Femur (tissue), 1 donor: ENCODE measurements at regions not wholly inside any gene's neighbourhood (a gene's known extent, or its start where the extent isn't known, plus 50 kb on each side); places are given as distances from the start of the nearest gene placed in this dataset.

Source experiments
- DNase-seq: peaks from one replicate; pipeline ENCODE4 v3.0.0-alpha.2; 2017

DNA sequence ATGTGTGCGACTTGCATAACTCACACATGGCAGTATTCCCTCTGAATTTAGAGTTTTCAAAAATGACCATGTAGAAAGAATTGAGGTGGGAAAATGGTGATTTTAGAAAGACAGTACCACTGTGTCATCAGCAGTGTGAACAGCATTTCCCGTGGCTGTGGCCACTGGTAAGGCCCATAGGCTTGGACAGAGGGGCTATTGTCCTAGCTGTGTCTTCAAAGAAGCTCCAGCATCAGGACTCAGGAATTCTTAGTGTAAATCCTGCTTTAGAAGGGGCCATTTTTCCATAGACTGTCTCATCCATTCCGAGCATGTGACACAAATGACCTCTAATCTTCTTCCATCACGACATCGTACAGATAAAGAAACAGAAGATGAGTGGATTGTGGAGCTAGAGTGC lies 119.3 kb upstream of the BACE2 start:
- DNase-seq, result no peak

DNA sequence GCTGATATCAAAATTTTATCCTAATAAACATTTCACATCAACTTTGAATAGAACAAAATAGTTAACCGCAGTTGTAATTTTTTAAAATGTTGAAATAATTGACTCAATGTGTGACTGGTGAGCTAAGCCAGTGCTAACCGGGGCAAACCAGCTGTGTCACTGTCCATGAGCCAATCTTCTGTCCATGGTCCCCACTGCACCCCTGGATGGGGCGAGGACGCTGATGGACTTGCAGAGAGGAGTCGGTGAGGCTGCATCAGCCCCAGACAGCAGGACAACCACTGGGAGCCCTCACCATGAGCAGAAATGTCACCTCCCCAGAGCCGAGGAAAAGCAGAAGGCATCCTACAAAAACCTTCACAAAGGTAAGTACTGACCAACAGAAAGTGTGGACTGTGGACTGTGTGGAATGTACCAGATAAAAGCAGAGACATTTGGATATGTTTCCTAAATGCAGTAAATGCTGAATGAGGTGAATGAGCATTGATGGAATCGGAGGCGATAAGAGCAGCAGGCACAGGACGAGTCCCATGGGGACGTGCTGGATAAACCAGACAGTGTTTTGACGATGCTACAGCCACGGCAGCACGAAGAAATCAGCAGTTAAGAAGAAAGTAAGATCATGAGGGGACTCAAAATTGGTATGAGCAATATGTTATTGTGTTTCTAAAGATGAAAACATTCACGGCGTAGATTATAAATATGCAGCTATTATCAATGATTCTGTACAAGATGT lies 115.0 kb upstream of the BACE2 start:
- no peak for DNase-seq

DNA sequence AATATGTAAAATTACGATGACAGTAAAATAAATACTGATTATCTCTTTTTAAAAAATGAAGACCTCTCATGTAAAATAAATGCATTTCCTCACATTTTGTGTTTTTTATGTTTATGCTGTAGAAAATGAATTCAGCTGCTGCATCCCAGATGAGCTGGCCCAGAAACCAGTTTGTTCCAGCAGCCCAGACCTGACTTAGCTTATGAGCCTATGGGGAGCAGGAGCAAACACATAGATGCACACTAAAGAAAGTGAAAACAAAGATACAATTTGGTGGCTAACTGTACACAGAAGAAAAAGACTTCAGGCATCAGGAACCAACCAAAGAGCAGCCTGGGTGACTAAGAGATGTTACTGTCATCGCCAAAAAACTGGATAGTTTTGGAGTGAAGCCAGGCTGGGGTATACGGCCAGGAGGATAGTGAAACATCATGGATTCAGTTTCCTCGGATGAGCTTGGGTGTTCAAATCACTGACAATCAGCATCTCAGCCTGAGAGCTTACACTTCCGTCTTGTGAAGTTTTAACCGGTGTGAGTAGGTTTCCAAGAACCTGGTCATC lies 113.9 kb upstream of the BACE2 start:
- peak; percentile 48 for DNase-seq

DNA sequence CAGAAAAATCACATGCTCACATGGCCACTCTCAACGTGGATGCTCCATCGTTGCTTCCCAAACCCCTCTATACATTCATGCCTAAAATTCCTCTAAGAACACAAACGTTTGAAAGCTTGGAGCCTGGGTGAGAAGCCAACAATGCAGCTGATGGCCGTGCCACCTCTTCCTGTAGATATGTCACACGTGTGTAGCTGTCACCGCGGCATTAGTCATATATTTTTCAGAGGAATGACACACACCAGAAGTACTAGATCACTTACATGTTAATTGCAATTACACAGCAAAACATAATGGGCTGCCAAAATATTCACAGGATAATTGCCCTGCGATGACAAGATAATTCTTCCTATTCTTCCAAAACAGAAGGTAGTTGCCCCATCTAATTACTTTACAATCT lies 112.7 kb upstream of the BACE2 start:
- no peak for DNase-seq

DNA sequence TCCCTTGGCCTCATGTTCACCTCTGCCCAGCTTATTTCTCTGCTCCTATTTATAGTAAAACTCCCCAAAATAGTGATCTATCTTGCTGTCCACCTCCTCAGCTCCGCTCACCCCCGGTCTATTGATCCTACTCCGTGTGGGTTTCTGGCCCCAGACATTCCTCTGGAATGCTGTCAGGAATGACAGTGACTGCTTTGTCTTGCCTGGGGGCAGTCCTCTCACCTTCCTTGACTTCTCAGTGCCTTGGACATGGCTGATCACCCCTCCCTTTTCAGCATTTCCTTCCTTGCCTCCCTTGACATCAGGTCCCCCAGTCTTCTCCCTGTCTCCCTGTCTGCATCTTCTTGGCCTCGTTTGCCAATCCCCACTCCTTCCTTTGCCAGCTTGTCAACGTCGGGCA lies 108.1 kb upstream of the BACE2 start:
- DNase-seq, result no peak

DNA sequence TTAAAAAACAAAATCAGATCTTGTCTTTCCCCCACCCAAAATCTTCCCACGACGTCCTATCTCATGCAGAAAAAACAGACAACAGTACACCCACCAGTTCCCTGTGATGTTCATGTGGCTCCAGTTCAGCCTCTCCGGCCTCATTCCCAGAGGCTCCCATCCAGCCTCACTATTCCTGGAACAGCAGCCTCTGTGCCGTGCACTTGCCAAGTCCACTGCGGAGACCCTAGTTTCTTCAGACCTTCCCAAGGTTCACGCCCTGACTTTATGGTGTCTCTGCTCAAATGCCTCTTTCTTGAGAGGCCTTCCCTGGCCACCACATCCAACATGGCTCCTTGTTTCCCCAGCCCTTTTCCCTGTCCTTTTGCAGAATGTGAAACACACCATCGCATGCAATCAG lies 106.3 kb upstream of the BACE2 start:
- DNase-seq, result no peak

DNA sequence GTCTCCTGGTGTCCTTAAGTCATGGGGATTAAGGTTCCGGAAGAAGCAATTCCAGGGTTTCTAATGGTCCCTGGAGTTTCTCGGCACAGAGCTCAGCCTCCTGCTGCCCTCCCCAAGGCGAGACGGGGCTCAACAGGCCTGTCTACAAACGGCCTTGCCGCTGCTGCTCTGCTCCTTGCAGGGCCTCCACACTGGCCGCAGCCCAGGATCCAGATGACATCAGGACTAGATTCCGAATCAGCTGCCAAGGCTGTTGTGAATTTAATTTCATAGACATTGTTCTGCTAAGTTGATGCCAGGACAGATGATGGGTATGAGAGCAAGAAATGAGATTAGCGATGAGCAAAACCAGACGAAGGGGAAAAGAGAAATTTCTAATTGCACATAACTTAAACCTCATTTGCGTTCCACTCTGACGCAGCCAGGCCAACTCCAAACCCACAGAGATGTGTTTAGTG lies 103.6 kb upstream of the BACE2 start:
- peak; percentile 86 for DNase-seq

DNA sequence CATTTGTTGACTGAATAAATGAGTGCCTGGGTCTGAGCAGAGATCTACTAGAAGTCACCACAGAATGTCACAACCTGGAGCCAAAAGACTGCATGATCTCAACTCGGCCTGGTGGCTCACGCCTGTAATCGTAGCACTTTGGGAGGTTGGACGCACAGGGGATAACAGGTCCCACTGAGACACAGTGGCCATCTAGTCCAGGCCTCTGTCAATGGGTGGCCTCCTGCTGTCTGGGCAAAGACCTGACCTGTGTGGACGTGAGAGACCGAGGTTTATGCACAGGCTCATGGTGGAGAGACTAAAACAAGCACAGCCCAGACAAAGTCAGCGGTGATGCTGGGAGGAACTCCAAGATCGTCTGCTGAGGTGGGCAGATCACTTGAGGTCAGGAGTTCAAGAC lies 103.0 kb upstream of the BACE2 start:
- DNase-seq, result no peak

DNA sequence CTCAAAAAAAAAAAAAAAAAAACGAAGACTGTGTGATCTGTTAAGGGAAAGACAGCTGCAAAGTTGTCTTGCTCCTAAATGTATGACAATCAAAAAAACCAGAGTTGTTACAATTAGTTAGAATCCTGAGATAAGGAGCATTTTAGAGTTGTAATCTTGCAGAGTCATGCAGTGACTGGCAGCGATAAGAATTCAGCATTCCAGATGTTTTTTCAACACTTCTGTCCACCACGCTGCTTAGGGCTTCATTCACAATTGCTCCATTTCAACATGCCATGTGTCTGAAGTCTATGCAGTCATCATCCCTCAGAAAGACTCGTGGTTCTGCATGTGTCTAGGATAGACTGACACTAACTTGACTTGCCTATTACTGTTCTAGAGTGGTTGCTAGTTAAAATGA lies 102.4 kb upstream of the BACE2 start:
- DNase-seq, result no peak

DNA sequence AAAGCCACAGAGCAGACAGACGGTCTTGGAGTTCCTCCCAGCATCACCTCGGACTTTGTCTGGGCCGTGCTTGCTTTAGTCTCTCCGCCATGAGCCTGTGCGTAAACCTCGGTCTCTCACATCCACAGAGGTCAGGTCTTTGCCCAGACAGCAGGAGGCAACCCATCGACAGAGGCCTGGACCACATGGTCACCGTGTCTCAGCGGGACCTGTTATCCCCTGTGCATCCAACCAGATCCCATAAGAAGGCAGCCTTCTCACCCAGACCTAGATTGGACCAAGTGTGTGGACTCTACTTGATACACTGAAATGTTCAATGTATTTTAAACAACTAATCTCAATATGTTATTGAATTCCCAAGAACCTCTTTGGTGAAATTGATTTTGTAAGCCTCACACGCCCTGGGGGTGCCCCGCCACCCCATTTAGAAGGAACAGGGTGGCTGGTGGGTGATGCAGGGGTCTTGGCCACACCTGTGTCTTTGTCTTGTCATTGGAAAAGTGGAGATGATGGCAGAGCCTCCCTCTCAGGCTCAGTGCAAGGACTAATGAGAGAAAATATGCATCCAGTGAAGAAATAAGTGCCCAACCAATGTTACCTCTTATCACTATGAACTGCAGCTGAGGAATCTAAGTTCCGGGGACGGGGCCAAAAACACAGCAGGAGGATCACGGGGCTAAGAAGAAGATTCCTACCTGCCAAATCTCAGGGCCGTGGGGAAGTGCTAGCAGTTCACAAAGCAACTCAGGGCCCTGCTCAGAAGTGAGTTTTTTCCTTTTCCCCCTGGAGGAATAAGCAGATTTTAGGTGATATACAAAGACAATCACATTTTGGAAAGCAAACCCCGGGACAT lies 101.6 kb upstream of the BACE2 start:
- DNase-seq, result no peak

DNA sequence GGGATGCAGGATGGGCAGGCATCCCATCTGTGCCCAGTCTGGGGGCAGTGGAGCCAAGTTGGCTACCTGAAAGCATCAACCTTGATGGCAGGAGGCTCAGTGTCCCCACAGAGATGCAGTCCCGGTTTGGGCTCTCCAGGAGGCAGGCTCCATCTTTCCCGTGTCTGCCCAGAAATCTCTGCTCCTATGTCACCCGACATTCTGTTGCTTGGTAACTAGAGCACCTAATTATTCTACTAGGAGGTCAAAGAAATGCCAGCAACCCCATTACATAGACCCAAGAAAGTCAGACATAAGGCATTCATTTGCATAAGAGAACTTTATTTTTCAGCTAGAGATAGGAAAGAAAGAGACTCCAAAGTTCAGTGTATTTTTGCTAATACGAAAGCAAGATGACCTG lies 100.3 kb upstream of the BACE2 start:
- no peak for DNase-seq

DNA sequence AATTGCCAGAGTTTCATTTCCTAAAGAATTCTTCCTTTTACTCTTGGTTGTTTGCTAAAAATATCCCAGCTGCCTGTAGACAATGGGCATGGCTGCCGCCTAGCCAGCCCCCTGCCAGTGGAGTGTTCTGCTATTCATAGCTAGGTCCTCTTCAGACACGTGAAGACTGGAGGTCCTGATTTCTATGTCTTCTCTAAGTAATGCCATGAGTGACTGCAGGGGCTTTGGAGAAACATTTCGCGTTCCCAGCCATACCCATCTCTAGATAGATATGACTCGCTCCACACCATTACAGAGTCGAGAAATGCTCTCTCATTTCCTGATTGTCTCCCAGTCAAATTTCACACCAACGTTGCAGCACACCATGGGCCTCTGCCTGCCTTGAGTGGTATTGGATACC lies 99.5 kb upstream of the BACE2 start:
- no peak for DNase-seq

DNA sequence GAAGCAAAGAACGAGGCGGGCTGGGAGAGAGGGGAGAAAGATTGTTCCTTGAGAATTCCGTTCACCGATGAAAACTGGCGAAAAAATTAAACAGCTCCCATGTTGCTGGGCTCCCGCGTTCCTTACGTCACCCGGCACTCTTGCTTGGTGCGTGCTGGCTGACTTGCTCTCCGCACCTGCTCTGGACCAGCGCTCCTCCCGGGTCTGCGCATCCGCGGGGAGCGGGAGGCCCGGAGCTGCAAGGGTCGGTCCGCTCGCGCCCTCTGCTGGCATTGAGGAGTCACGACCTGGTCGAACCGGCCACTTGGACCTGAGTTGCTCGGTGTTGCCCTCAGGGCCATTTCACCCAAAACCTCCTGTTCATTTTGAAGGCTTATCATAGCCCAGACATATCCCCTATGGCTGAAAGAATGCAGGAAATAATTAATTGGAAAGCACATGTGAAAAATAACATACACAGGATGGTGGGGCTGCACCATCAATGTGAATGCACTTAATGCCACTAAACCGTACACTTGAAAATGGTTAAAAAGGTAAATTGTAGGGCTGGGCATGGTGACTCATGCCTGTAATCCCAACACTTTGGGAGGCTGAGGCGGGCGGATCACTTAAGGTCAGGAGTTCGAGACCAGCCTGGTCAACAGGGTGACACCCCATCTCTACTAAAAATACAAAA lies 98.9 kb upstream of the BACE2 start:
- DNase-seq, result peak; percentile 92

DNA sequence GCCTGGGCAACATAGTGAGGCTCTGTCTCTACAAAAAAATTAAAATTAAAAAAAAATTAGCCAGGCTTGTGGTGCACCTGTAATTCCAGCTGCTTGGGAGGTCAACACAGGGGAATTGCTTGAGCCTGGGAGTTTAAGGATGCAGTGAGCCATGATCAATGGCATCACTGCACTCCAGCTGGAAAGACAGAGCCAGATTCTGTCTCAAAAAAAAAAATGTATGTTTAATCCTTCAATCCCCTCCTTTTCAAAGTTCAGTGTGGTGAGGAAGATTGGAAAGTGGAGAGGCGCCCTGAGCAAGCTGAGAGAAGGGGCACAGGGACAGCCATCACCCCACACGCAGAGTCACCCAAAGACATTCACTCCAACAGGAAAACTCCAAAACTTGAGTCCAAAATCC lies 97.7 kb upstream of the BACE2 start:
- no peak for DNase-seq

DNA sequence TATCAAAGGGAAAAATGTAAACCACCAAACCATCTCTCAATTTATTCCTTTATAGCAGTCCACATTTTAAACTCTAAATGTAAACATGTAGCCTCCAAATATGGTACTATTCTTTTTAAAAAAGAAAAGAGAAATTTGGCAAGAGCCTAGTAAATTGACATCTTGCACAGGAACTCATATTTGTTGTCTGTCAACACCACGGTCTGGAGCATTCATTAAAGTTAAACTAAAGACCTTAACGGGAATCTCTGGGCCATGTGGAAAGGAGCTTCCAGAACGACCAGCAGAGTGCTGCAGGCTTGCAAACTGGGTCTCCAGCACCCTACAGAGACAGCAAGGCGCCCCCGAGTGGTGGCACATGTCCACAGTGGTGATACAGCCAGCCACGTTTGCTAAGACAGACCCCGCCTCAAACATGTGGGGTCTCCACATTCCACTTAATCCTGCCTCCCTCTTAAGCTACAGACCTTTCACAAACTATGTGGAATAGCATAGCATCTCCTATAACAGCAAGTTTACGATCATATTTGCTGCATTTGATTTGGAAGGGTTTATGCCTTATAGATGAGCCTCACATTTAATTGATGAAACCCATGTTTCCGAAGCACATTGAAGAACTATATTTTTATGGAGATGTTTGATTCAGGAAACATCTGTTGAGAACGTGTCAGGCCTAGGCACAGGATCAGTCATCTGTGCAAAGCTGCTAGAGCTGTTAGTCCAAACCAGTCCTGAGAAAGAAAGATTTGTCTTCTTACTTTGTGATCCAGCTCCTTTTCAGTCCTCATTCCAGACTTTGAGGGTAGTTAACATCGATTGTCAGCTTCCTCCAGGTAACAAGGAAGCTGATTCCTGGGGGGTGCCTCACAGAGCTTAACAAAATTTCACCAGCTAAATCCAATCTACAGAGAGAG lies 96.4 kb upstream of the BACE2 start:
- DNase-seq, result no peak

DNA sequence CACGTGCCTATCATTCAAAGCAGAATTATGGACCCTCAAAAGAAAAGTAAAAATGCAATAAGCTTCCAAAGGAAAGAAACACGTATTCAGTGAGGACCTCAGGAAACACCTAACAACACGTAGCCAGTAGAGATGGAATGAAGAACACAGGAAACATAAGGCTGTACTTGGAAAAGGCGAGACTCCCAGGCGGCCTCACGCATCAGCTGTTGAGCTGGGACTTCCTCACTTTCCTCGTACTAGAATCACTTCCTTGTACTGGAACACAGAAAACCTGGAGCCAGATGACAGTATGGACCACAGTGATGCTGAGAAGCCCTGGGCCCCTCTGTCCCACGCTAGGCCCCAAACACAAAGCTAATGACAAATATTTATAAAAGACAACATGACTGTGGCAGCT lies 94.4 kb upstream of the BACE2 start:
- no peak for DNase-seq

DNA sequence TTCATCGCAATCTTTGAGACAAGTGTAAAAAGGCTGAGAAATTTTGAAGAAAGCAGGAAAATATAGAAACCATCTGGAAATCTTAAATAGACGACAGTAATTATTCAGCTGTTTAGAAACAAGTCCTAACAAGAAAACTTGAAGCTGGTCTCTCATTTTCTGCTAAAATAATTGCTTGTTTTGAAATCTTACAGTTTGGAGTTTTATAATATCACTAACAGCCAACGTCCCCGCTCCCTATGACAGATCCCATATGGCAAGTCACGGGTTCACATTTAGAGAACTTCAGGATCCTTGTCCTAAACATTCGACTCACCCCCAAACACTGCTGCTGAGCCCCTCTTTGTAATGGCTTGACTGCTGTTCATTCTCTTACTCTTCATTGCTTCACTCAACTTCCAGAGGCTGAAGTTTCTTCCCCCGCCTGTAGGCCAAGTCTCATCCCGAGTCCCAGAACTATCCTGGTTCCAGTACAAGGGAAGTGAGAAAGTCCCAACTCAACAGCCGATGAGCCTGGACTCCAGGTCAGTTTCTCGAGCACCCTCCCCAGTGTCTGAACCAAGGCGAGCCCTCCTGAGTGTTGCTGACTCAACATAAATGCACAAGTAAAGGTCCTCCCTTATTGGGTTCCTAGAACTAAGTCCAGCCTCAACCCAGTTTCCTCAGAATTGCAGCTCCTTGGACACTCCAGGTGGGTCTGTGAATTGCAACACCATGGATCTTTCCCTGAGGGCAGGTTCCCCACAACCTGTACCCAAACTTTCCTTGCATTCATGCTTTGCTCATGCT lies 93.4 kb upstream of the BACE2 start:
- no peak for DNase-seq

DNA sequence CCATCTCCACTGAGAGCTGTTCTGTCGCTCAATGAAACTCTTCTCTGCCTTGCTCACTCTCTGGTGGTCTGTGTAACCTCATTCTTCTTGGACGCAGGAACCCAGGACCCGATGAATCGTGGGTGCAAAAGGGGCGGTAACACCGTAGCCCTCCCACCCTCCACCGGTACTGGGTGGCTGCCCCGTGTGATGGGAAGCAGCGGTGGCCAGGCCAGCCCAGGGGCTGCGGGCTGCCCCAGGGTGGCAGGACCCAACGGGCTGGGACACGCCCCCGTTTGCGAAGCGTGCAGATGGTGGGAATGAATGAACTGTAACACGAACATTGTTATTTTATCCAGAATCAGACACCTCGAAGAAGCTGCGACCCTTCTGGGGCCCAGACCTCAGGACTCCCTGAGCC lies 92.3 kb upstream of the BACE2 start:
- DNase-seq, result no peak

DNA sequence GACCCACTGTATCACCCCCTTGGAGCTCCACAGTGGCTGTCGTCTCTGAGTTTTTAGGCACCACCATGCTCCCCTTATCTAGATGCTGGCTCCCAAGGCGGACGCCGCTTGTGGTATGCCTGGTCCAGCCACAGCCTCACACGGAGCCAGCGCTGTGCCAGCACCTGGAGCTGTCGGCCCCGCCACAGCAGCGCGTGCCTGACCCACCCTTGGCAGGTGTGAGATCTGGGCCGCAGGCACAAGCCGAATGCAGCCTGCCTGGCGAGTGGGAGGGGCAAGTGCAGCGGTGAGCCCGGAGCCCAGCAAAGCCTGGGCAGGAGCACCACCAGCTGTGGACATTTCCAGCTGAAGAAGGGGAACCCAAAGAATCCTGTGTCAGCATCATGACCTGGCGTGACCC lies 91.9 kb upstream of the BACE2 start:
- DNase-seq, result no peak

DNA sequence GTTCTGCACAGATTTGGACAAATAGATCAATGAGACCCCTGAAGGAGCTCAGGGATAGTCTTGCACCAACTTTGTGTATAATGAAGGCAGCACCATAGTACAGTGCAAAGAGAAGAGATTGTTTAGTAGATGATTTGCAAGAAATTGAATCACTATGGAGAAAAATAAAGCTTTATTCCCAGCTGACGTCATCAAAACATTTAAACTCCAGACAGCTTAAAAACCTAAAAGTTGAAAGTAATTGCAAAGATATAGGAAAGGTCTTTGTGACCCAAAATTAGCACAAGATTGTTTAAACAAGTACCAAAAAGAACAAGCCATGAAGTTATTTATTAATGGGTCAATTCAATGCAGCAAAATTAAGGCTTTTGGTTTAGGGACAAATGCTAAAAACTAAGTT lies 88.8 kb upstream of the BACE2 start:
- no peak for DNase-seq

DNA sequence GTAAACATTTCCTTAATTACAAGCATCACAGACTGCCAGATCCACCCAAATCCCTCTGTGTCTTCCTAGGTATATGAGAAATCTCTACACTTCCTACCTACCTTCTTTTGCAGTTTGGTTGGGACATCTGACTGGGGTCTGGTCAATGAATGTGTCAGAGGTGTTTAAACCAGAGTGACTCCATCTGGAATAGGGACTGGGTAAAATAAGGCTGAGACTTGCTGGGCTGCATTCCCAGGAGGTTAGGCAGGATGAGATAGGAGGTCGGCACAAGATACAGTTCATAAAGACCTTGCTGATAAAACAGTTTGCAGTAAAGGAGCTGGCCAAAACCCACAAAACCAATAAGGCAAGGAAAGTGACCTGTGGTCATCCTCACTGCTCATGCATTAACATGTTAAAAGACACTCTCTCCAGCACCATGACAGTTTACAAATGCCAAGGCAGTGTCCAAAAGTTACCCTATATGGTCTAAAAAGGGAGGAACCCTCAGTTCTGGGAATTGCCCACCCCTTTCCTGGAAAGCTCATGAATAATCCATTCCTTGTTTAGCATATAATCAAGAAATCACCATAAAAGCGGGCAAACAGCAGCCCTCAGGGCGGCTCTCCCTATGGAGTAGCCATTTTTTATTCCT lies 87.4 kb upstream of the BACE2 start:
- no peak for DNase-seq
